ENCODE measurements at regions not wholly inside any gene's neighbourhood (a gene's known extent, or its start where the extent isn't known, plus 50 kb on each side); places are given as distances from the start of the nearest gene placed in this dataset.

DNA sequence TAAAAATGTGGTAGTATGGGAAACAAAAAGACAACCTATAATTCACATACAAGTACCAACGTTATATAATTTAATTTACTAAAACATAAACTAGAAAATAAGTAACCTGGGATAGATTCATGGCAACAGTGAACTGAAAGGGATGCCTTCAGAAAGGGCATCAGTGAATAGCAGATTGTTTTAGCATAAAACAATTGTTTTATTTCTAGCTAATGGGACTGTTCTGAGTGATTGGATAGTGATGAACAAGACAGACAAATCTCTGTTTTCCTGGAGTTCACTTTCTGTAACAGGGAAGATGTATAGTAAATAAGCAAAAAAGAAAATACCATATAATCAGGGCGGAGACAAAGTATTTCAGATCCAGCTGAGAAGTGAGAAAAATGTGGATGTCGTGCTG, 379.1 kb upstream of the SPOCK3 start:
- no peak for FAIRE-seq
- dilution Hi-C loops (cut with MboI; ENCODE audit: extremely low pct_ligation_motif_present, low sequenced_read_pairs), result no loop called here

DNA sequence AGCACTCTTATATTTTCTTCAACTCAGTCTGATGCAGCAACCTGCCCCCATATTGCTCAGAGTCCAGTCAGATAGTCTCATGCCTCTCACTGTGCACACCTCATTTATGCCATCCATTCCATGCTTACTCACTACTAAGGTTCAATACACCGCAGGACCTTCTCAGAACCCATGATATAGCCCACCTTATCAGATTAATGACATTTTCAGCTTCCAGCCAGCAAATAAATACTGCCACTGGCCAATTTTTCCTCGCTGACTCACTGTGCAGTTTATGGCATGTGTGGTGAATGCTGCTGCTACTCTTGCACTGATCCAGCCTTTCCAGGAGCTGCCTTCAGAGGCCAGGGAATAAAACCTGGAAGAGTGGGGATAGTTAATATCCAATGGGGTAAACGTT, 380.6 kb upstream of the SPOCK3 start:
- no peaks in the 10 kb centered on the region for H4K20me1 ChIP-seq (ENCODE audit: control insufficient read depth, extremely low read depth, insufficient read depth, low read length)
- no peak for TF ChIP-seq CTCF (optimal IDR thresholded peaks at IDR 0.05 in 1 of 3, IDR thresholded peaks at IDR 0.05 in 1 of 3, conservative IDR thresholded peaks at IDR 0.05 in 1 of 3; ENCODE audit: extremely low read depth in 1 of 3, insufficient read depth in 2 of 3, low read length in 3 of 3)
- no peak for TF ChIP-seq EZH2 (IDR thresholded peaks at IDR 0.05; ENCODE audit: low read length)
- no peak overlapping the region for H3K4me3 ChIP-seq (ENCODE audit: control insufficient read depth in 2 of 3, extremely low read depth in 1 of 3, insufficient read depth in 2 of 3, low read depth in 1 of 3, low read length in 3 of 3)
- no peak for DNase-seq (ENCODE audit: low read depth, low spot score)
- no peaks in the 10 kb centered on the region for H3K27me3 ChIP-seq (ENCODE audit: control insufficient read depth, extremely low read depth, insufficient read depth, low read length)
- no peak overlapping the region for H3K27ac ChIP-seq (ENCODE audit: control insufficient read depth, insufficient read depth, low read length)
- no peaks in the 10 kb centered on the region for H3K79me2 ChIP-seq (ENCODE audit: control insufficient read depth, insufficient read depth, low read length)
- peaks cover 3% of the 10 kb centered on the region for H3K4me1 ChIP-seq (ENCODE audit: control insufficient read depth, extremely low read depth, insufficient read depth, low read length)
- dilution Hi-C loops (cut with MboI; ENCODE audit: extremely low pct_ligation_motif_present, low sequenced_read_pairs), result no loop called here
- no peak for FAIRE-seq
- H3K9me3 ChIP-seq (ENCODE audit: control insufficient read depth, low read depth, low read length), result no peaks in the 10 kb centered on the region
- no peak overlapping the region for H2AFZ ChIP-seq (ENCODE audit: control insufficient read depth, low read length)
- H3K9ac ChIP-seq (ENCODE audit: control insufficient read depth, extremely low read depth, insufficient read depth, low read length), result no peak overlapping the region
- no peaks in the 10 kb centered on the region for H3K36me3 ChIP-seq (ENCODE audit: control insufficient read depth in 2 of 2, extremely low read depth in 1 of 2, insufficient read depth in 2 of 2, low read length in 2 of 2)
- H3K9me1 ChIP-seq (ENCODE audit: control insufficient read depth, extremely low read depth, insufficient read depth, low read length), result no peaks in the 10 kb centered on the region
- no peak overlapping the region for H3K4me2 ChIP-seq (ENCODE audit: control insufficient read depth, extremely low read depth, insufficient read depth, low read depth, low read length)

More for the DNA sequence above, 379.1 kb upstream of the SPOCK3 start:
- H3K4me3 ChIP-seq (ENCODE audit: control insufficient read depth in 2 of 3, extremely low read depth in 1 of 3, insufficient read depth in 2 of 3, low read depth in 1 of 3, low read length in 3 of 3), result no peak overlapping the region
- TF ChIP-seq EZH2 (IDR thresholded peaks at IDR 0.05; ENCODE audit: low read length), result no peak
- TF ChIP-seq CTCF (optimal IDR thresholded peaks at IDR 0.05 in 1 of 3, IDR thresholded peaks at IDR 0.05 in 1 of 3, conservative IDR thresholded peaks at IDR 0.05 in 1 of 3; ENCODE audit: extremely low read depth in 1 of 3, insufficient read depth in 2 of 3, low read length in 3 of 3), result no peak
- no peak overlapping the region for H2AFZ ChIP-seq (ENCODE audit: control insufficient read depth, low read length)
- H4K20me1 ChIP-seq (ENCODE audit: control insufficient read depth, extremely low read depth, insufficient read depth, low read length), result no peaks in the 10 kb centered on the region
- no peaks in the 10 kb centered on the region for H3K9me1 ChIP-seq (ENCODE audit: control insufficient read depth, extremely low read depth, insufficient read depth, low read length)
- no peaks in the 10 kb centered on the region for H3K9me3 ChIP-seq (ENCODE audit: control insufficient read depth, low read depth, low read length)
- no peak overlapping the region for H3K27ac ChIP-seq (ENCODE audit: control insufficient read depth, insufficient read depth, low read length)
- no peak for DNase-seq (ENCODE audit: low read depth, low spot score)
- H3K9ac ChIP-seq (ENCODE audit: control insufficient read depth, extremely low read depth, insufficient read depth, low read length), result no peak overlapping the region
- H3K27me3 ChIP-seq (ENCODE audit: control insufficient read depth, extremely low read depth, insufficient read depth, low read length), result no peaks in the 10 kb centered on the region
- H3K4me1 ChIP-seq (ENCODE audit: control insufficient read depth, extremely low read depth, insufficient read depth, low read length), result peaks cover 3% of the 10 kb centered on the region
- no peaks in the 10 kb centered on the region for H3K36me3 ChIP-seq (ENCODE audit: control insufficient read depth in 2 of 2, extremely low read depth in 1 of 2, insufficient read depth in 2 of 2, low read length in 2 of 2)
- no peaks in the 10 kb centered on the region for H3K79me2 ChIP-seq (ENCODE audit: control insufficient read depth, insufficient read depth, low read length)
- H3K4me2 ChIP-seq (ENCODE audit: control insufficient read depth, extremely low read depth, insufficient read depth, low read depth, low read length), result no peak overlapping the region

Data from keratinocyte (primary cell).